ENCODE measurements at regions not wholly inside any gene's neighbourhood (a gene's known extent, or its start where the extent isn't known, plus 50 kb on each side); places are given as distances from the start of the nearest gene placed in this dataset.

DNA sequence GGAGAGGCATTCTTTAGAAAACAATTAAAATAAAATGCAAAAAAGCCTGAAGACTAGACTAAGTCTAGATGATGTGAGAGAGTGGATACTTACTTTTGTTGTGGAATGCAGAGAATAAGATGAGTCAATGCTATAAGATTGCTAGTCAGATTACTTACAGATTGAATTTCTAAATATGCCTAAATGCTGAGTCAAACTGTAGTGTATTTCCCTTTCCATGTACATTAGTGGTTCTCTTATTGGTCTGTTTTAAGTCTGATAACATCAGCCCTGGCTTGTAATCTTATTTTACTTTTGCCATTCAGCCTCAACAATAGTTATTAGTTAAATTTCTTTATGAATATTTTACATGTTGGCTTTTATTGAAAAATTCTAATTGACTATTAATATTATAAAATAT, 702.7 kb downstream of the SOCS6 start:
- no peak overlapping the region for H3K14ac ChIP-seq (ENCODE audit: low read length)
- no peak overlapping the region for H2BK120ac ChIP-seq (ENCODE audit: insufficient read depth, low read length, poor library complexity)
- H4K12ac ChIP-seq (ENCODE audit: low read depth, low read length) = no peak overlapping the region
- no peak for DNase-seq
- H3K79me1 ChIP-seq (ENCODE audit: low read length) = no peaks in the 10 kb centered on the region
- no peaks in the 10 kb centered on the region for H3K9me3 ChIP-seq (ENCODE audit: insufficient read depth, low read depth, low read length)
- no peak overlapping the region for H2AK5ac ChIP-seq (ENCODE audit: low read length)
- H3K23ac ChIP-seq (ENCODE audit: low read length) = no peak overlapping the region
- no peak overlapping the region for H3K27ac ChIP-seq (ENCODE audit: low read depth, low read length)
- H3K9ac ChIP-seq (ENCODE audit: low read length) = no peak overlapping the region
- H3K4ac ChIP-seq (ENCODE audit: low read depth, low read length) = no peak overlapping the region
- H3K36me3 ChIP-seq (ENCODE audit: control insufficient read depth in 1 of 2, insufficient read depth in 2 of 2, low read length in 2 of 2) = no peaks in the 10 kb centered on the region
- H3K4me3 ChIP-seq (ENCODE audit: low read depth, low read length) = no peak overlapping the region
- H2AFZ ChIP-seq (ENCODE audit: insufficient read depth, low read length, poor library complexity) = no peak overlapping the region
- H3K18ac ChIP-seq (ENCODE audit: low read length) = no peak overlapping the region
- no peak overlapping the region for H2BK12ac ChIP-seq (ENCODE audit: low read length)
- H2BK5ac ChIP-seq (ENCODE audit: low read depth, low read length, poor library complexity) = no peak overlapping the region
- no peaks in the 10 kb centered on the region for H3K4me1 ChIP-seq (ENCODE audit: control insufficient read depth in 1 of 2, insufficient read depth in 2 of 2, low read length in 2 of 2)
- no peaks in the 10 kb centered on the region for H3K79me2 ChIP-seq (ENCODE audit: control insufficient read depth, insufficient read depth, low read length, poor library complexity)
- no peak overlapping the region for H4K91ac ChIP-seq (ENCODE audit: low read depth, low read length)
- H3K27me3 ChIP-seq (ENCODE audit: insufficient read depth, low read length) = no peaks in the 10 kb centered on the region
- no peak overlapping the region for H3K4me2 ChIP-seq (ENCODE audit: low read length)
- no peak overlapping the region for H4K8ac ChIP-seq (ENCODE audit: low read depth, low read length)

DNA sequence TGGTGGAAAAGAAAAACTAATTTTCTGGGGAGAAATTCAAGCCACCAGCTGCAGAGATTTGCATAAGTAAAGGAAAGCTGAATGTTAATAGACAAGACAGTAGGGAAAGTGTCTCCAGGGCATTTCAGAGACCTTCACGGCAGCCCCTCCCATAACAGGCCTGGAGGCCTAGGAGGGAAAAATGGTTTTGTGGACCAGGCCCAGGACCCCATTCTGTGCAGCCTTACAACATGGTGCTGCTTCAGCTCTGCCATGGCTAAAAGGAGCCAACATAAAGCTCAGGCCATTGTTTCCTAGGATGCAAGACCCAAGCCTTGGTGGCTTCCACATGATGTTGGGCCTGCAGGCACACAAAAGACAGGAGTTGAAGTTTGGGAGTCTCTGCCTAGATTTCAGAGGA, 697.1 kb downstream of the SOCS6 start:
- H3K4me2 ChIP-seq (ENCODE audit: low read length) = no peak overlapping the region
- no peak overlapping the region for H3K9ac ChIP-seq (ENCODE audit: low read length)
- H2BK12ac ChIP-seq (ENCODE audit: low read length) = no peak overlapping the region
- H3K14ac ChIP-seq (ENCODE audit: low read length) = no peak overlapping the region
- H4K91ac ChIP-seq (ENCODE audit: low read depth, low read length) = no peak overlapping the region
- H2BK120ac ChIP-seq (ENCODE audit: insufficient read depth, low read length, poor library complexity) = no peak overlapping the region
- H2AK5ac ChIP-seq (ENCODE audit: low read length) = no peak overlapping the region
- H3K27me3 ChIP-seq (ENCODE audit: insufficient read depth, low read length) = no peaks in the 10 kb centered on the region
- H4K8ac ChIP-seq (ENCODE audit: low read depth, low read length) = no peak overlapping the region
- H3K79me1 ChIP-seq (ENCODE audit: low read length) = no peaks in the 10 kb centered on the region
- DNase-seq = no peak
- H3K36me3 ChIP-seq (ENCODE audit: control insufficient read depth in 1 of 2, insufficient read depth in 2 of 2, low read length in 2 of 2) = no peaks in the 10 kb centered on the region
- H3K4ac ChIP-seq (ENCODE audit: low read depth, low read length) = no peak overlapping the region
- peaks cover 5% of the 10 kb centered on the region for H3K9me3 ChIP-seq (ENCODE audit: insufficient read depth, low read depth, low read length)
- H3K23ac ChIP-seq (ENCODE audit: low read length) = no peak overlapping the region
- H3K4me3 ChIP-seq (ENCODE audit: low read depth, low read length) = no peak overlapping the region
- no peak overlapping the region for H3K27ac ChIP-seq (ENCODE audit: low read depth, low read length)
- H2AFZ ChIP-seq (ENCODE audit: insufficient read depth, low read length, poor library complexity) = no peak overlapping the region
- H4K12ac ChIP-seq (ENCODE audit: low read depth, low read length) = no peak overlapping the region
- H3K18ac ChIP-seq (ENCODE audit: low read length) = no peak overlapping the region
- no peak overlapping the region for H2BK5ac ChIP-seq (ENCODE audit: low read depth, low read length, poor library complexity)
- no peaks in the 10 kb centered on the region for H3K79me2 ChIP-seq (ENCODE audit: control insufficient read depth, insufficient read depth, low read length, poor library complexity)
- no CpG with 5 or more reads among the region's 1 CpG for WGBS (ENCODE audit: extremely low coverage, insufficient coverage, insufficient read length)
- no peaks in the 10 kb centered on the region for H3K4me1 ChIP-seq (ENCODE audit: control insufficient read depth in 1 of 2, insufficient read depth in 2 of 2, low read length in 2 of 2)

DNA sequence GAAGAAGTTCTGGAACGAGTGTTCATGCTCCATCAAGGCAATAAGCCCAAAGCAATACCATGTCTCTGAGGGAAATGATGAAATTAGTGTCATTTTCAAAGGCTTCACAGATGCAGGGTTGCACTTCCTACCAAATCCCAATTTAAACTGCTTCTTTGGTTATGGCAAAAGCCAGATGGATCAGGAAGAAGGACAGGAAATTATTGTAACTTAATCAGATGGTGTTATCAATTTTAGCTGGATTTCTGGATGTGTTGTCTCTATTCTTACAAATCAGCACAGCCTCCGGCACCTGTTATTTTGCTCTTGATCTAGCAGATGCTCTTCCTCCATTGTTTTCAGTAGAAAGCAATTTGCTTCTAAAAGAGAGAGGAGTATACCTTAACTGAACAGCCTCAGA, 693.4 kb downstream of the SOCS6 start:
- Histone ChIP-seq H3K79me2 (ENCODE audit: control insufficient read depth, insufficient read depth, low read length, poor library complexity) (no peaks in the 10 kb centered on the region), H3K79me1 (ENCODE audit: low read length) (no peaks in the 10 kb centered on the region), H2AK5ac (ENCODE audit: low read length) (no peak overlapping the region), H2BK120ac (ENCODE audit: insufficient read depth, low read length, poor library complexity) (no peak overlapping the region), H3K4ac (ENCODE audit: low read depth, low read length) (no peak overlapping the region), H3K9me3 (ENCODE audit: insufficient read depth, low read depth, low read length) (peaks cover 5% of the 10 kb centered on the region), H3K4me1 (ENCODE audit: control insufficient read depth in 1 of 2, insufficient read depth in 2 of 2, low read length in 2 of 2) (no peaks in the 10 kb centered on the region), H3K27me3 (ENCODE audit: insufficient read depth, low read length) (no peaks in the 10 kb centered on the region), H3K14ac (ENCODE audit: low read length) (no peak overlapping the region), H2BK5ac (ENCODE audit: low read depth, low read length, poor library complexity) (no peak overlapping the region), H3K9ac (ENCODE audit: low read length) (no peak overlapping the region), H3K23ac (ENCODE audit: low read length) (no peak overlapping the region), H2BK12ac (ENCODE audit: low read length) (no peak overlapping the region), H2AFZ (ENCODE audit: insufficient read depth, low read length, poor library complexity) (no peak overlapping the region), H3K4me3 (ENCODE audit: low read depth, low read length) (no peak overlapping the region), H3K18ac (ENCODE audit: low read length) (no peak overlapping the region), H4K91ac (ENCODE audit: low read depth, low read length) (no peak overlapping the region), H3K27ac (ENCODE audit: low read depth, low read length) (no peak overlapping the region), H4K12ac (ENCODE audit: low read depth, low read length) (no peak overlapping the region), H3K4me2 (ENCODE audit: low read length) (no peak overlapping the region), H3K36me3 (ENCODE audit: control insufficient read depth in 1 of 2, insufficient read depth in 2 of 2, low read length in 2 of 2) (no peaks in the 10 kb centered on the region), H4K8ac (ENCODE audit: low read depth, low read length) (no peak overlapping the region)
- no peak for DNase-seq
- no CpG with 5 or more reads among the region's 2 CpGs for WGBS (ENCODE audit: extremely low coverage, insufficient coverage, insufficient read length)

GRCh38 chr18:70981400-70982140, 692.7 kb downstream of the SOCS6 start:
- Histone ChIP-seq H3K18ac (ENCODE audit: low read length) (no peak overlapping the region), H3K36me3 (ENCODE audit: control insufficient read depth in 1 of 2, insufficient read depth in 2 of 2, low read length in 2 of 2) (no peaks in the 10 kb centered on the region), H3K27ac (ENCODE audit: low read depth, low read length) (no peak overlapping the region), H3K23ac (ENCODE audit: low read length) (no peak overlapping the region), H3K14ac (ENCODE audit: low read length) (no peak overlapping the region), H4K8ac (ENCODE audit: low read depth, low read length) (no peak overlapping the region), H2BK12ac (ENCODE audit: low read length) (no peak overlapping the region), H4K12ac (ENCODE audit: low read depth, low read length) (no peak overlapping the region), H3K4me3 (ENCODE audit: low read depth, low read length) (no peak overlapping the region), H2AFZ (ENCODE audit: insufficient read depth, low read length, poor library complexity) (no peak overlapping the region), H3K79me2 (ENCODE audit: control insufficient read depth, insufficient read depth, low read length, poor library complexity) (no peaks in the 10 kb centered on the region), H2AK5ac (ENCODE audit: low read length) (no peak overlapping the region), H3K4ac (ENCODE audit: low read depth, low read length) (no peak overlapping the region), H3K79me1 (ENCODE audit: low read length) (no peaks in the 10 kb centered on the region), H2BK5ac (ENCODE audit: low read depth, low read length, poor library complexity) (no peak overlapping the region), H4K91ac (ENCODE audit: low read depth, low read length) (no peak overlapping the region), H3K4me2 (ENCODE audit: low read length) (no peak overlapping the region), H3K27me3 (ENCODE audit: insufficient read depth, low read length) (no peaks in the 10 kb centered on the region), H2BK120ac (ENCODE audit: insufficient read depth, low read length, poor library complexity) (no peak overlapping the region), H3K9ac (ENCODE audit: low read length) (no peak overlapping the region), H3K9me3 (ENCODE audit: insufficient read depth, low read depth, low read length) (peaks cover 5% of the 10 kb centered on the region), H3K4me1 (ENCODE audit: control insufficient read depth in 1 of 2, insufficient read depth in 2 of 2, low read length in 2 of 2) (no peaks in the 10 kb centered on the region)
- no CpG with 5 or more reads among the region's 6 CpGs for WGBS (ENCODE audit: extremely low coverage, insufficient coverage, insufficient read length)
- no peak for DNase-seq
